H1 (cell line): ENCODE measurements at regions not wholly inside any gene's neighbourhood (a gene's known extent, or its start where the extent isn't known, plus 50 kb on each side); places are given as distances from the start of the nearest gene placed in this dataset.

ENCODE experiments used
- CTCF ChIA-PET: fragments of 300-600 bp; sonication (Branson Sonifier 250); formaldehyde crosslinking; loops from one replicate; lab custom pipeline; 2021; ENCODE audit not compliant: partially characterized antibody; lab: Charles Lee
- POLR2A ChIA-PET: fragments of 300-600 bp; sonication (Branson Sonifier 250); formaldehyde crosslinking; loops from one replicate; lab custom pipeline; 2021; ENCODE audit warnings: inconsistent platforms; ENCODE audit not compliant: partially characterized antibody; lab: Charles Lee
- DNase-seq, 2 experiments: peaks; one replicate each; pipeline versions ENCODE4 v3.0.0 to v3.0.0-alpha.2; 2010 to 2022; ENCODE audit warnings: low spot score in 2 of 2, low read depth in 1 of 2, mixed read lengths in 1 of 2
- FAIRE-seq: peaks from 2 replicates; lab custom pipeline; 2011; peaks lifted over from hg19 to GRCh38; lab: Jason Lieb, UNC
- H2AFZ ChIP-seq: 2 replicates; pipeline ENCODE4 v1.8.1; 2012; ENCODE audit warnings: low read length, inconsistent platforms
- H2AK5ac ChIP-seq: 2 replicates; pipeline ENCODE4 v1.6.1; 2013; ENCODE audit warnings: low read depth, low read length
- H2BK120ac ChIP-seq: replicated peaks from 2 replicates; pipeline ENCODE3; 2013; ENCODE audit warnings: low read depth, low read length, inconsistent platforms
- H2BK12ac ChIP-seq: 2 replicates; pipeline ENCODE4 v1.6.1; 2013; ENCODE audit warnings: low read depth, low read length
- H2BK15ac ChIP-seq: 2 replicates; pipeline ENCODE4 v1.6.1; 2013; ENCODE audit warnings: low read length
- H2BK20ac ChIP-seq: 2 replicates; pipeline ENCODE4 v1.6.1; 2013; ENCODE audit warnings: low read length
- H2BK5ac ChIP-seq: 2 replicates; pipeline ENCODE4 v1.6.1; 2013; ENCODE audit warnings: low read depth, low read length
- H3K14ac ChIP-seq: 2 replicates; pipeline ENCODE4 v1.6.1; 2013; ENCODE audit warnings: inconsistent platforms; ENCODE audit not compliant: insufficient read length
- H3K18ac ChIP-seq: 2 replicates; pipeline ENCODE4 v1.6.1; 2013; ENCODE audit warnings: low read length; ENCODE audit errors: extremely low read depth
- H3K23ac ChIP-seq: 2 replicates; pipeline ENCODE4 v1.6.1; 2013; ENCODE audit warnings: inconsistent platforms; ENCODE audit not compliant: insufficient read length
- H3K23me2 ChIP-seq: 2 replicates; pipeline ENCODE4 v1.6.1; 2013; ENCODE audit warnings: low read depth, low read length
- H3K27ac ChIP-seq: 2 replicates; pipeline ENCODE4 v1.6.1; 2011; ENCODE audit warnings: low read depth, low read length, inconsistent platforms
- H3K27me3 ChIP-seq, 4 experiments: replicated peaks in 1 of 4; 1 replicate in 1 of 4; 2 replicates in 3 of 4; pipeline versions ENCODE4 v1.6.1 to v1.8.1; 2011 to 2013; ENCODE audit warnings: low read length in 3 of 4, mild to moderate bottlenecking in 3 of 4, inconsistent platforms in 2 of 4, mixed read lengths in 2 of 4, moderate library complexity in 1 of 4; ENCODE audit not compliant: control insufficient read depth in 3 of 4, insufficient read depth in 3 of 4; ENCODE audit errors: extremely low read depth in 1 of 4
- H3K36me3 ChIP-seq, 4 experiments: 2 replicates each; pipeline versions ENCODE4 v1.6.1 to v1.8.1; 2011 to 2013; ENCODE audit warnings: mild to moderate bottlenecking in 4 of 4, low read length in 3 of 4, moderate library complexity in 2 of 4, control low read depth in 1 of 4, inconsistent platforms in 1 of 4; ENCODE audit not compliant: insufficient read depth in 4 of 4, control insufficient read depth in 2 of 4
- H3K4ac ChIP-seq: replicated peaks from 2 replicates; pipeline ENCODE3; 2013; ENCODE audit warnings: low read length, low read depth, mixed read lengths, inconsistent platforms; ENCODE audit not compliant: insufficient read length
- H3K4me1 ChIP-seq, 4 experiments: replicated peaks in 1 of 4; 1 replicate in 1 of 4; 2 replicates in 3 of 4; pipeline versions ENCODE4 v1.6.1 to v1.8.1; 2011 to 2013; ENCODE audit warnings: low read length in 3 of 4, inconsistent platforms in 2 of 4, mixed read lengths in 1 of 4; ENCODE audit not compliant: insufficient read depth in 4 of 4, control insufficient read depth in 3 of 4
- H3K4me2 ChIP-seq, 2 experiments: 2 replicates each; pipeline versions ENCODE4 v1.6.1 to v1.8.1; 2011 to 2013; ENCODE audit warnings: low read depth in 2 of 2, low read length in 2 of 2, control low read depth in 1 of 2, inconsistent platforms in 1 of 2, mild to moderate bottlenecking in 1 of 2; ENCODE audit not compliant: insufficient read depth in 1 of 2
- H3K4me3 ChIP-seq, 4 experiments: fragments of 200-600, 300-600 bp in 1 of 4; sonication (generic), shearing (Covaris generic), sonication (Bioruptor Twin) in 1 of 4; 2 replicates each; pipeline versions ENCODE4 v1.5.1 to v1.8.1; 2011 to 2016; ENCODE audit warnings: low read length in 4 of 4, low read depth in 3 of 4, control low read depth in 2 of 4, inconsistent platforms in 2 of 4, mild to moderate bottlenecking in 2 of 4, mixed read lengths in 1 of 4, moderate library complexity in 1 of 4; ENCODE audit not compliant: insufficient read depth in 2 of 4; ENCODE audit errors: extremely low read depth in 1 of 4
- H3K56ac ChIP-seq: replicated peaks from 2 replicates; pipeline ENCODE3; 2013; ENCODE audit warnings: low read depth, mild to moderate bottlenecking, mixed read lengths, low read length, inconsistent platforms; ENCODE audit not compliant: insufficient read length
- H3K79me1 ChIP-seq: 2 replicates; pipeline ENCODE4 v1.6.1; 2013; ENCODE audit warnings: low read depth, low read length, control low read depth
- H3K79me2 ChIP-seq, 2 experiments: 2 replicates each; pipeline versions ENCODE4 v1.6.1 to v1.8.1; 2012 to 2013; ENCODE audit warnings: low read length in 2 of 2, mild to moderate bottlenecking in 2 of 2, inconsistent platforms in 1 of 2; ENCODE audit not compliant: insufficient read depth in 2 of 2, control insufficient read depth in 1 of 2
- H3K9ac ChIP-seq, 4 experiments: replicated peaks in 1 of 4; 1 replicate in 1 of 4; 2 replicates in 3 of 4; pipeline versions ENCODE4 v1.6.1 to v1.8.1; 2011 to 2013; ENCODE audit warnings: low read depth in 3 of 4, low read length in 3 of 4, control low read depth in 2 of 4, mild to moderate bottlenecking in 2 of 4, moderate library complexity in 2 of 4, inconsistent platforms in 1 of 4; ENCODE audit errors: extremely low read depth in 1 of 4
- H3K9me3 ChIP-seq, 2 experiments: 2 replicates each; pipeline versions ENCODE4 v1.6.1 to v1.8.1; 2012 to 2013; ENCODE audit warnings: mild to moderate bottlenecking in 2 of 2, moderate library complexity in 2 of 2, control low read depth in 1 of 2, inconsistent platforms in 1 of 2, low read depth in 1 of 2, low read length in 1 of 2, mixed read lengths in 1 of 2; ENCODE audit not compliant: insufficient read depth in 2 of 2
- H4K20me1 ChIP-seq, 2 experiments: replicated peaks in 1 of 2; 2 replicates each; pipeline versions ENCODE3 to v1.8.1; 2011 to 2013; ENCODE audit warnings: inconsistent platforms in 2 of 2, low read length in 2 of 2, mild to moderate bottlenecking in 1 of 2; ENCODE audit not compliant: insufficient read depth in 2 of 2, control insufficient read depth in 1 of 2
- H4K5ac ChIP-seq: 2 replicates; pipeline ENCODE4 v1.6.1; 2013; ENCODE audit warnings: low read length, low read depth, mixed read lengths, inconsistent platforms; ENCODE audit not compliant: insufficient read length
- H4K8ac ChIP-seq: 2 replicates; pipeline ENCODE4 v1.8.0; 2013; ENCODE audit warnings: mild to moderate bottlenecking, moderate library complexity, low read length, inconsistent platforms; ENCODE audit not compliant: insufficient read depth; ENCODE audit errors: extremely low read depth
- H4K91ac ChIP-seq: replicated peaks from 2 replicates; pipeline ENCODE3; 2013; ENCODE audit warnings: low read length, mixed read lengths, inconsistent platforms; ENCODE audit not compliant: insufficient read length
- ASH2L ChIP-seq: fragments of 200-600, 300-600 bp; sonication (generic); IDR thresholded peaks from one replicate; pipeline ENCODE4 v1.7.1; 2017; ENCODE audit warnings: low read length
- CBX8 ChIP-seq: fragments of 300-800, 300-1000 bp; sonication (generic); IDR thresholded peaks from 2 replicates; pipeline ENCODE4 v1.7.1; 2016; ENCODE audit warnings: low read depth, low read length, borderline replicate concordance
- CHD1 ChIP-seq: IDR thresholded peaks from 2 replicates; pipeline ENCODE4 v1.6.1; 2012; ENCODE audit warnings: low read depth, low read length, improper control_type of control experiment
- CREB1 ChIP-seq: IDR thresholded peaks from 2 replicates; pipeline ENCODE4 v1.6.1; 2012; ENCODE audit warnings: inconsistent platforms
- CTBP2 ChIP-seq: IDR thresholded peaks from 2 replicates; pipeline ENCODE4 v1.7.0; 2011; ENCODE audit warnings: borderline replicate concordance, mild to moderate bottlenecking, moderate library complexity, mixed read lengths, low read length; ENCODE audit not compliant: insufficient read depth, insufficient read length
- HDAC6 ChIP-seq: IDR thresholded peaks from one replicate; pipeline ENCODE4 v1.7.1; 2012; ENCODE audit warnings: low read depth, mild to moderate bottlenecking, inconsistent platforms, low read length, moderate library complexity
- JUND ChIP-seq: IDR thresholded peaks from 2 replicates; pipeline ENCODE4 v1.6.1; 2011; ENCODE audit warnings: mild to moderate bottlenecking, improper control_type of control experiment, low read length
- SIN3A ChIP-seq, 2 experiments: IDR thresholded peaks in 1 of 2; conservative IDR thresholded peaks in 1 of 2; 2 replicates each; pipeline ENCODE4 v1.6.1; 2011 to 2012; ENCODE audit warnings: low read length in 2 of 2, improper control_type of control experiment in 1 of 2, low read depth in 1 of 2, mild to moderate bottlenecking in 1 of 2
- SIX5 ChIP-seq: IDR thresholded peaks from 2 replicates; pipeline ENCODE4 v1.6.1; 2011; ENCODE audit warnings: mild to moderate bottlenecking, low read depth, low read length
- SUZ12 ChIP-seq: fragments of 200-600 bp; sonication (generic); IDR thresholded peaks from 2 replicates; pipeline ENCODE4 v1.6.1; 2012; ENCODE audit warnings: mild to moderate bottlenecking, inconsistent platforms, low read length, moderate library complexity, mixed read lengths
- TBP ChIP-seq: IDR thresholded peaks from 2 replicates; pipeline ENCODE4 v1.6.1; 2011; ENCODE audit warnings: low read depth, low read length, improper control_type of control experiment
- TEAD4 ChIP-seq: IDR thresholded peaks from 2 replicates; pipeline ENCODE4 v1.6.1; 2012; ENCODE audit warnings: low read depth, low read length, inconsistent platforms, mixed read lengths
- YY1 ChIP-seq: IDR thresholded peaks from 2 replicates; pipeline ENCODE4 v1.6.1; 2011; ENCODE audit warnings: low read depth, mild to moderate bottlenecking, low read length
- WGBS, 2 experiments: shearing (Covaris generic) in 1 of 2; methylation state at CpG; one replicate each; pipeline versions ENCODE4 v1.1.6 to v1.1.7; 2013 to 2015; ENCODE audit warnings: low lambda C conversion rate in 2 of 2, mixed read lengths in 2 of 2, inconsistent platforms in 1 of 2, low coverage in 1 of 2, missing lambda C conversion rate in 1 of 2; ENCODE audit not compliant: insufficient replicate concordance in 2 of 2, insufficient coverage in 1 of 2, insufficient read length in 1 of 2; ENCODE audit errors: extremely low coverage in 1 of 2, missing lambda C conversion rate in 1 of 2; 5-methylcytosine and 5-hydroxymethylcytosine counted together
- TF ChIP-seq, protein P1 (sequence below): IDR thresholded peaks from 2 replicates; pipeline ENCODE4 v1.6.1; 2011; ENCODE audit warnings: low read depth, mild to moderate bottlenecking, low read length; ENCODE audit not compliant: insufficient read depth

DNA sequence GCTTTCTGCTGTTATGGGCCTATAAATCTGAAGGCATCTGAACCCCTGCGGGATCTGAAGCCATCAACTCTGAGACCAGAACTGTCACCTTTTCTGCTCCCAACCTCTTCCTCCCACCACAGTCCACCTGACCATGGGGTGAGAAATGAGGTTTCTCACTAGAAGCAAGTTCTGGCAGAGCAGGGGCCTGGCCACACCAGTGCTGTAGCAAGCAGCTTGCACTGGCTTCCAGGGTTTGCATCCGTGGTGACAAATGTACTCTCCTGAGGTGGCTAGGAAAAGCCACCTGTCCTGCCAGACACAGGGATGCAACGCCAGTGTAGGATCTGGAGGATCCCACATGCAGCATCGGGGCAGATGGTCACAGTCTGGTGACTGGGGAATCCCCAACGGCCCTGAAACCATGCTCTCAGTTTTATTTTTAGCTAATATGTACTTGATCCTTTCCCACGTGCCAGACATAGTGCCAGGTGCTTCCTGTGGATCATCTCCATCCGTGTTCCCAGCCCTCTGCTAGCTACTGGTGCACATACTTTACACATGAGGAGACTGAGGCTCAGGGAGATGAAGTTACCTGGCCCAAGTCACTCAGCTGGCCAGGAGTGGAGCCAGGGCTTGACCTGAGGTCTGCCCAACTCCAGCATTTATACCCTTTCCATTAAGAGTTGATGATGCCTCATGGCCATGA lies 122.1 kb upstream of the SPACA1 start:
- Histone ChIP-seq H3K56ac (no peak overlapping the region), H2BK12ac (no peak overlapping the region), H4K5ac (no peak overlapping the region), H3K4ac (no peak overlapping the region), H3K79me1 (no peaks in the 10 kb centered on the region), H3K23me2 (no peaks in the 10 kb centered on the region; the same call in 1 of the 2 replicates), H3K9me3 (no peaks in the 10 kb centered on the region), H4K91ac (no peak overlapping the region), H3K79me2 (no peaks in the 10 kb centered on the region), H3K18ac (no peak overlapping the region), H4K8ac (no peak overlapping the region), H3K14ac (no peak overlapping the region), H2AFZ (no peak overlapping the region), H3K36me3 (no peaks in the 10 kb centered on the region), H3K9ac (no peak overlapping the region), H2BK5ac (no peak overlapping the region), H4K20me1 (no peaks in the 10 kb centered on the region), H2BK20ac (no peak overlapping the region), H2BK15ac (no peak overlapping the region), H3K27me3 (no peaks in the 10 kb centered on the region), H3K4me1 (no peaks in the 10 kb centered on the region; a peak in 1 of 7 replicates), H3K4me2 (no peak overlapping the region), H3K23ac (no peak overlapping the region), H3K27ac (no peak overlapping the region), H2AK5ac (no peak overlapping the region), H2BK120ac (no peak overlapping the region), H3K4me3 (no peak overlapping the region)
- ChIA-PET CTCF (interaction anchor here (0.9 to 1.1 kb wide), 2 partner anchors 9 kb away, joined by 3 to 6 read pairs; no protein-coding TSS in a partner anchor), POLR2A (no interaction called here)
- DNase-seq (no peak), FAIRE-seq (no peak)
- no peak for TF ChIP-seq JUND
- TF ChIP-seq, protein P1, sequence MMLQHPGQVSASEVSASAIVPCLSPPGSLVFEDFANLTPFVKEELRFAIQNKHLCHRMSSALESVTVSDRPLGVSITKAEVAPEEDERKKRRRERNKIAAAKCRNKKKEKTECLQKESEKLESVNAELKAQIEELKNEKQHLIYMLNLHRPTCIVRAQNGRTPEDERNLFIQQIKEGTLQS = no peak
- TF ChIP-seq SUZ12 = no peak
- TF ChIP-seq CREB1 = no peak
- TF ChIP-seq HDAC6 = no peak
- no peak for TF ChIP-seq TEAD4
- no peak for TF ChIP-seq CBX8
- no peak for TF ChIP-seq YY1
- TF ChIP-seq TBP = no peak
- no peak for TF ChIP-seq CTBP2
- TF ChIP-seq SIN3A (conservative IDR thresholded peaks at IDR 0.05 in 1 of 2, IDR thresholded peaks at IDR 0.05 in 1 of 2; ENCODE audit: low read depth in 1 of 2, low read length in 2 of 2) = no peak
- TF ChIP-seq ASH2L = no peak
- no peak for TF ChIP-seq CHD1
- TF ChIP-seq SIX5 = no peak
- 87% methylated on average over 7 of the region's 7 CpGs; no CpG with 5 or more reads in 1 of the 2 experiments for WGBS, 2 experiments
